HFF-Myc (cell line): ENCODE measurements at regions not wholly inside any gene's neighbourhood (a gene's known extent, or its start where the extent isn't known, plus 50 kb on each side); places are given as distances from the start of the nearest gene placed in this dataset.

ENCODE experiments used
- DNase-seq: peaks from one replicate; pipeline ENCODE4 v3.0.0-alpha.2; 2011; ENCODE audit warnings: low read depth; ENCODE audit errors: extremely low read depth
- H3K4me3 ChIP-seq: replicated peaks from 2 replicates; pipeline ENCODE4 v1.5.1; 2011; ENCODE audit warnings: low read depth, mild to moderate bottlenecking, control low read depth, low read length
- CTCF ChIP-seq: IDR thresholded peaks from 2 replicates; pipeline ENCODE4 v1.5.1; 2012; ENCODE audit warnings: mild to moderate bottlenecking, low read depth, low read length, control low read depth; ENCODE audit errors: missing control alignments

GRCh38 chr4:188408244-188409030 is 269.2 kb downstream of the TRIML1 start:
- no peak overlapping the region for H3K4me3 ChIP-seq
- TF ChIP-seq CTCF: no peak
- no peak for DNase-seq

- no peak for DNase-seq
- TF ChIP-seq CTCF: no peak
- H3K4me3 ChIP-seq: no peak overlapping the region
Measured at GRCh38 chr4:188409851-188410250, 270.6 kb downstream of the TRIML1 start.

GRCh38 chr4:188411805-188412204 is 272.6 kb downstream of the TRIML1 start:
- no peak overlapping the region for H3K4me3 ChIP-seq
- no peak for DNase-seq
- no peak for TF ChIP-seq CTCF

- DNase-seq: no peak
- no peak overlapping the region for H3K4me3 ChIP-seq
- TF ChIP-seq CTCF: no peak
Measured at GRCh38 chr4:188412499-188412898, 273.3 kb downstream of the TRIML1 start.

GRCh38 chr4:188414441-188414840 is 275.2 kb downstream of the TRIML1 start:
- no peak for DNase-seq
- no peak overlapping the region for H3K4me3 ChIP-seq
- no peak for TF ChIP-seq CTCF

GRCh38 chr4:188417181-188417580 is 277.9 kb downstream of the TRIML1 start:
- no peak for DNase-seq
- TF ChIP-seq CTCF: no peak
- H3K4me3 ChIP-seq: no peak overlapping the region

GRCh38 chr4:188423039-188423438 is 283.8 kb downstream of the TRIML1 start:
- no peak overlapping the region for H3K4me3 ChIP-seq
- no peak for TF ChIP-seq CTCF
- no peak for DNase-seq
